CD4-positive, alpha-beta T cell treated with Interferon alpha-2 for 1 hour (primary cell): ENCODE measurements at regions not wholly inside any gene's neighbourhood (a gene's known extent, or its start where the extent isn't known, plus 50 kb on each side); places are given as distances from the start of the nearest gene placed in this dataset.

Source experiments
- DNase-seq, 2 donors: peaks; one replicate each; pipeline ENCODE4 v3.0.0-alpha.2; 2020 to 2022

DNA sequence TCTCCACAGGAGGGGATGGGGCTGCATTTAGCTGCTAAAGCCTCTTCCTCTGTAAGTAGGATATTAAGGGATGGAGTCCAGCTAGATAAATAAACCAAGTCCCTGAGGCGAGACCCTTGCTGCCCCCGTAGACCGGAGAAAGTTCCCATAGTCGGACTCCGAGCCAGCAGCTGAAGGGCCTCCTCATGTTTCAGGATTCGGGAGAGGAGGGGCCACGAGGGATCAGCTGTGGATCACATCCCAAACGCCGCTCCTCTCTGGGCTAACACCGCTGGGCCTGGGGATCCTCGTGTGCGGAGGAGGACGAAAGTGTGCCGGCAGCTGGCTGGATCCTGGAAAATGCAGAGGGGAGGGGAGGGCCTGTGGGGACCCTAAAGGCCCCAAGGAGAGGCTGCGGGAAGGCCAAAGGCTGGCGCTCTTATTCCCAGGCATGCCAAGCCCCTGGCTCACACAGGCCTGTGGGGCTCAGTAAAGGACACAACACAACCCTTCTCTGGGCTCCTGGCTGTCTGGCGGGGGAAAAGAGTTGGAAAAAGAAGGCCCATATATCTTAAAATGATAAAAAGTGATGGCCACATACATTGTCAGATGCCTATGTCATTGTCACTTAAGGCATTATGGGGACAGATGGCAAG lies 82.5 kb upstream of the TMEM72 start:
- DNase-seq = no peak

DNA sequence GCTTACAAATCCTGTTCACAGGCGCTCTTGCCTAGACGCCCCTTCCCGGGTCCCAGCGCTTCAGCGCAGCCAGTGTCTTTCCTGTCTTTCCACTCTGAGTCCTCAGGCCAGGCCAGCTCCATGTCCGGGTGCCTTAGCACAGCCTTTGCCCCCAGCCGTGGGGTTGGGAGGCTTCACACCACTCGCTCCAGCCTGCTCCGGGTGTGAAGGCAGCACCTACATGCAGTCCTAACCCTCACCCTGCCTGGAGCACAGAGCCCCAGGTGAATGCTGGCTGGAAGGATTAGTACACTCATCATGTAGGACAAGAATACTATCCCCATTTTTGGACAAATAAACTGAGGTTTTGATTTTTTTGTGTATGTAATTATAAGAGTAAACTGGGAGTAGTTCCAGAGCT lies 81.7 kb upstream of the TMEM72 start:
- no peak for DNase-seq

DNA sequence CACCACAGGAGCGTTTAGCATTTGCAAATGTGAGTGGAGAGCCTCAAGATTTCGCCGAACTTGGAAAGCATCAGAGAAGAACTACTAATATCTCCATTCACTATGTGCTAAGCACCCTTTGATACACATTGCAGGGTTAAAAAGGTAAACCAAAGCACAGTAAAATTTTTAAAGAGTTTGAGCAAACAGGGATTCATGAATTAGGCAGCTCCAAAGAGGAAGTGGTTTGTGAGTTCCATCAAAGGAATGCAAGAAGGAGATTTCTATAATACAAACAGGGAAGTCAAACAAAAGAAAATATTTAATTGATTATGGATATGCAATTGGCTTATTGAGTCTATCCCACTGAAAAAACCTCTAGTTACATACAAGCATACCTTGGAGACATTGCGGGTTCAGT lies 81.1 kb upstream of the TMEM72 start:
- DNase-seq = no peak

DNA sequence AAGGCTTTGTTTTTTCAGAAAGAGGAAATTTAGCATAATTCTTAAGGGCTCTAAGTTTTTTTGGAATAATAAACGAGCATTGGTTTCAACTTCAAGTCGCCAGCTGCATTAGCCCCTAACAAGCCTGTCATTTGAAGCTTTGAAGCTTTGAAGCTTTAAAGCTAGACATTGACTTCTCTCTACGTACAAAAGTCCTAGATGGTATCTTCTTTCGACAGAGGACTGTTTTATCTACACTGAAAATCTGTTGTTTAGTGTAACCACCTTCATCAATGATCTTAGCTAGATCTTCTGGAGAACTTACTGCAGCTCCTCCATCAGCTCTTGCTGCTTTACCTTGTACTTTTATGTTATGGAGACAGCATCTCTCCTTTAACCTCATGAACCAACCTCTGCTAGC lies 79.6 kb upstream of the TMEM72 start:
- no peak for DNase-seq

DNA sequence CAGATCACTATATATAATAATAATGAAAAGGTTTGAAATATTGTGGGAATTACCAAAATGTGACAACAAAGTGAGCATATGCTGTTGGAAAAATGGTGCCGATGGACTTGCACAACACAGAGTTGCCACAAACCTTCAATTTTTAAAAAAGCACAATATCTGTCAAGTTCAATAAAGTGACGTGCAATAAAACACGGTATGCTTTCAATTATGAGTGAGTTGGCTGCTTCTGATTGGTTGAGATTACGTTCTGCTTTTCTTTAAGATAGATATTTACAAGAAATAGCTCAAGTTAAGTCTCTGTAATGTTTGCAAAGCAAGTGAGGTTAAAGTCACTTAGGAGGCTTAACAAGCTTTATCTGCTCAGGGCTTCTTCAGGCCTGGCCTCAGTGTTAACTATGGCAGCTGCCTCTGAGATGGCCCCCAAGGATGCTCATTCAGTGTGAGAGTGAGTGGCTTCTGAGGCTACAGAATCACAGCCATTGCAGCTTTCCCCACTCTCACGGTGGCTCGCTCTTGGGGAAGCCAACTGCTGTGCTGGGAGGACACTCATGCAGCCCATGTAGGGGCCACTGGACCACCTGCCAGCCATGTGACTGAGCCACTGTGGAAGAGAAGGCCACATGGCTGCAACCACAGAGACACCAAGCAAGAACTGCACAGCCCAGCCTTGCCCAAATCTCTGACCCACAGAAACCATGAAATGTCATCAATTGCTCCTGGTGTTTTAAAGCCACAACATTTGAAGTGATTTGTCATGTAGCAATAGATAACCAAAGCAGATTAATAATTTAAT lies 78.3 kb upstream of the TMEM72 start:
- DNase-seq = no peak

DNA sequence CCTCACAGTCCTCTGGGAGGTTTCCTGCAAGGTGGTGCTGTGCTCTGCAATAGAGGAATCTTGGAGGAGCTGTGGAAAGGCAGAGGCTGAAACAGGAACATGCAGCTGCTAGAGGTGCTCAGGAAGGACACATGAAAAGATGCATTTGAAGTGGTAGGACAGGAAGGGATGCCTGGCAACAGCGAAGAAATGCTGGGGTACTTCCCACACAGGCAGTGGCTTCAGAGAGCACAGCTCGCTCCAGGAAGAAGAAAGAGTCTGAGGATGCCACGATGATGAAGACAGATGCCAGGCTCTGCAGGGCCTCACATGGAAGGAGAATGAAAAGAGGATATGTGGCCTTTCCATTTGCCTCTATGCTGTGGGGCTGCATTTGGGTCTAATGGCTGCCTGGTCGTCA lies 77.0 kb upstream of the TMEM72 start:
- DNase-seq = no peak

DNA sequence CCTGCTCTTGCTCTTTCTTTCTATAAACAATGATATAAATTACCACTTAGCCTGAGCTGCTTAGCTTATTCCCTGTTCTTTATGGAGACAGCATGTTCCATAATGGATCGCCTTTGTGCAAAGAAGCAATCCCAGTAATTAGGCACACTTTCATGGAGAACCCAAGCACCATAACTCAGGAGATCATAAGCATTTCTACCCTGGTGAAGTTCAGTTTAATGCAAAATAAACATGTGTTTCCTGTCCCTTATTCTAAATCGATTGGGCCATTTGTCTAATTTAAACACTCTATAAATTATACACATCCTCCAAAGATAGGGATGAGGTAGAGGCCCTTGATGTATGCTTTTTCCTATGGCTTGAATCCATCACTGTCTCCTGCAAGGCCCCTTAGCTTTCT lies 75.8 kb upstream of the TMEM72 start:
- no peak for DNase-seq

DNA sequence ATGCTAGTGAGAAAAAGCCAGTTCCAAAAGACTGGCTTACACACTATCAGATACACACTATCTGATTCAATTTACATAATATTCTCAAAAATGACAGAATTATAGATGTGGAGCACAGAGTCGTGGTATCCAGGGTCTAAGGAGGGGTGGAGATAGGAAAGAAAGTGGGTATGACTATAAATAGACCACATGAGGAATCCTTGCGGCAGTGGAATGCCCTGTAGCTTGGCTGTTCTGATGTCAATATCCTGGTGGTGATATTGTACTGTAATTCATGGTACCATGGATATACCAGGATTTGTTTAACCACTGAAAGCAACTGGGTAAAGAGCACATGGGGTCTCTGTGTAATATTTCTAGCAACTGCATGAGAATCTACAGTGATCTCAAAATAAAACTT lies 67.7 kb upstream of the TMEM72 start:
- no peak for DNase-seq

DNA sequence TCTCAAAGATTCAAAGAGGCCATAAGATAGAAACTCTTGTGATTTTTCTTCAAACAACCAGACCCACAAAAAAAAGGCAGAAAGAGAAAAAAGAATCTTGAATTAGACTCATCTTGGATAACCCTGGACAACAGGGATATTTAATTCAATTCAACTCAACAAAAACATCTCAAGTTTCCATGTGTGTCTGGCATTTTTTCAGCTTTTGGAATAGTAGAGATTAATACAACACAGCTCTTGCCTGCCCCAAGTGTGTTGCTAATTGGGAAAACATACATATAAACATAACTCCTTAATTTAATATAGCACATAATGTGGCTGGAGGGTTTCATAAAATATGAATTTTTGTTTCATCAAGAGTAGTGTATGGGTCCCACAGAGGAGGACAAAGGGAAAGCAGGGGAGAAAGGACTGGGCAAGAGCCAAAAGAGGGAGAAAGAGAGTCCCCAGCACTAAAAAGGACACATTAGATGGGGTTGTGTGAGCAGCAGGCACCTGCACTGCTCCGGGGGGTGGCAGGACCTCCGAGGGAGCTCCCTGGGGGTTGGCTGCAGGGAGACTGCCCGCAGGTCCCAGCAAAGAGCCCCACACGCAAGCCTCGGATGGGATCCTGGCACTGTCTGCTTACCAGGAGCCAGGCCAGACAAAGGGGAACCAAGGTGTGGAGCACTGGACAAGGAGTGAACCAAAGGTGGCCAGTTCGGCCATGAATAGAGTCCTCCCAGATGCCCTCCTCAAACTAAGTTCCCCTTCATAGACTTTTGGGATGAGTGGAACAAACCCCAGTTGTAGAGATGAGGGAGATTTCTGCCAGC lies 65.6 kb upstream of the TMEM72 start:
- DNase-seq = no peak

DNA sequence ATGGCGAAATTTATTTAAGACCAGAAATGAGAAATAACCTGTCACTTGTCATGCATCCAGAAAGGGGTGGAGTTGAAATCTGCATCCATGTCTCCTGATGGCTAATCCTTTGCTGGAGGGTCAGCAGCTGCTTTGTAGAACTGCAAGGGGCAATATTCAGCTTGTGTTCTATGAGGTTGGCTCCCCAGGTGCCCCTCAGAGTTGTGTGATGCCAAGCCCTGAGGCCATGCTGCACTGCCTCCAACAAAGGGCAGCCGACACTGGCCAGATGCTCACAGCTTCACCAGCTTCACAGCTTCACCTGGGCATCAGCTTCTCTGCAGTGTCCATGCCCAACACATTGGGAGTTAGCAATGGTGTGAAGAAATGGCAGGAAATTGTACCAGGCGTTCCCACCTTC lies 64.0 kb upstream of the TMEM72 start:
- DNase-seq = no peak

DNA sequence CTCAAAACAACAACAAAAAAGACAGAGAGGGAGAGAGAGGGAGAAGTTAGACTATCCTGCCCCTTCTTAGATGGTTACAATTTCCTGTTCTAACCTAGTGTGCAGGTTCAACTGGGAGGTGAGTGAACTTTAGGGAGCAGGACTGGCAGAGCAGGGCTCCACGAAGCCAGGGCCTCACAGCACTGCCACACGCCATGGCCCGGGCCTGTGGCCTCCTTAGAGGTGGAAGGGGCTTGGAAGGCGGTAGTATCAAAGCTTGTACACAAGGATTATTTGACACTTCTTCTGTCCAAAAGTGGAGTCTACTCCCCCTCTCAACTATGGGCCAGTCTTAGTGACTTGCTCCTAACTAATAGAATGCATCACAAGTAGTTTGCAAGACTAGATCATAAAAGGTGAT lies 62.9 kb upstream of the TMEM72 start:
- DNase-seq = no peak

DNA sequence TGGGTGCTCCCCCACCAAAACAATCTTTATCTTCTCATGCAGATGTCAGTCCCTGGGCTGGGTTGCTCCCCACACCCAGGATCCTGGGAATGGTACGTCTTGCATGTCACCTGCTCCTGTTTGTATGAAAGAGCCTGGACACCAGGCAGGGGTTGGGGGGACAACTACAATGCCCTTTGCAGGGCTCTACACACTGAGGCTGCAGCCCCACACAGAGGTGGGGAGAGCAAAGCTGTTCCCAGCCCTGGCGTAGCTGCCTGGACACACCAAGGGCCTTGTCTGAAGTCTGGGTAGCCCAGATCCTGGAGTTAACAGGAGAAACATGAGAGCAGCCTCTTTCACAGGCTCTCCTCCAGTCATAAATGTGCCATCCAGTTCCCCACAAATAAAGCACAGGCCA lies 61.2 kb upstream of the TMEM72 start:
- DNase-seq = no peak

DNA sequence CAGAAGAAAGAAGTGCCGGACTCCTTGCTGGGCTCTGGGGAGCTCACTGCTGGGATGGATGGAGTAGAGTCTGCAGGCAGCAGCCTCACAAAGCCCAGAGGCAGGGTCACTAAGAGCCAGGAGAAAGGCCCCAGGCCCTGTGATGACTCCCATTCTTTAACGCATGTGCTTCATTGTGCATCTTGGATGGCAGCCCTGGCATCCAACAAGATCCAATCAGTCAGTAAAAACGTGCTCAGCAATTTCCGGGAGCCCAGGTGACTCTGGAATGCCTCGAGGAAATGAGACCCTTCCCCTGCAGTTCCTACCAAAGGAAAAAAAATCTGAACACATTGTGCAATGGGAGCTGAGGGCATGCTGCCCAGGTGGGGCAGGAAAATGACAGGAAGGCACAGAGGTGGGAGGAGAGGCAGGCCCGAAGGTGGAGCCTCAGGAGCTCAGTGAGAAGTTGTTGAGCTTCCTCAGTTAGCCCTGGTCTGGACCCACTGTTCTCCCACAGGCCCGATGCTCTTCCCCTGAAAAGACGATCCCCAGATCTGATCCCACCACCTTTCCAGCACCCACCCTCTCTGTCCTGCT lies 60.7 kb upstream of the TMEM72 start:
- no peak for DNase-seq

DNA sequence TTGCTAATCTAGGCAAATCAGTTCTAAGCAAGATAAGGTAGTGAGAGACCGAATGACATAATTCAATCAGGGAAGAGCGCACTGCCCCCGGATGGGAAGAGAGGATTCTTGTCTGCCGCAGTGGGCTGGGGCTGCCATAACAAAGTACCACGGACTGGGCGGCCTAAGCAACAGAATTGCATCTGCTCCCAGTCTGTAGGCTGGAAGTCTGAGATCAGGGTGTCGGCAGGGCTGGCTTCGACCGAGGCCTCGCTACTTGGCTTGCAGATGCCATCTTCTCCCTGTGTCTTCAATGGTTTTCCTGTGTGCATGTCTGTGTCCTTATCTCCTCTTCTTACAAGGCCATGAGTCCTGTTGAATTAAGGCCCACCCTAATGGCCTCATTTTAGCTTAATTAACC lies 59.7 kb upstream of the TMEM72 start:
- DNase-seq = no peak

DNA sequence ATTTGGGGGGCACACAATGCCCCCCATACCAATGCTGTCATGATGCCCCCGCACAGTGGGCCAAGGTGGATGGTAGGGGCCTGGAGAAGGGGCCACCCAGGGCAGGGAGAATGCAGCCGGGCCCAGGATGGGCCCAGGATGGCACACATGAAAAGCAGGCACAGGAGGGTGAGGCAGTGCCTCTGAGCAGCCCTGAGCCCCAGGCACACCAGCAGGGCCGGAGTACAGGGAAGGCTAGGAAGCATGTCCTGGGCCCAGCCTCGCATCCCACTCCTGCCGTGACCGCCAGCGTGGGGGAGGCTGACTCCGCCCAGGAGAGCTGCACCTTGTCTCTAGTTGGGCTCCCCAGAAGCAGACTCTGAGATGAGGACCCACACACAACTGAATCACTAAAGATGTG lies 59.3 kb upstream of the TMEM72 start:
- no peak for DNase-seq

DNA sequence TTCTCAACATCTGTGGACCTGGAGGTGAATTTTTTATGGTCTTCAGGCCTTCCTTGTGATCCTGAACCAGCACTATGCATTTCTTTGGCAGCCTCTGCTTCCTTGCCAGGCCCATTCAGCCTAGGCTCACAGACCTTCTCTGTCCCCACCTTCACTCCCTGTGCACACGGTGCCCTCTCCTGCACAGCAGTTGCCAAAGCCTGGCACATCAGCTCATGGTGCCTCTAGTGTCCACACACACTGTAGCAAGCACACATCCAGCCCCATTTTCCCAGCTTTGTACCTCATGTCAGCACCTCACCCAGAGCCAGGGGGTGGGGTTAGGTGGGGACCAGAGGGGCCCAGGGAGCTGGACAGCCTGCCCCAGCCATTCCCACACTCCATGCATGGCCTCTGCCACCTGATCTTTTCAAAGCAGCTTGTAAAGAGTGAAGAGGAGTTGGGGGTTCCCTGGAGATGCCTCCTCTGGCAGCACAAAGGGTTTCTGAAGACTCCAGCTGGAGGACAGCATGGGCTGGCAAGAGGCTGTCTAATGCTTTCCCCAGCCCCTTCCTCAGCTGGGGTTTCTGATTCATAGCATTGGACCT lies 57.9 kb upstream of the TMEM72 start:
- DNase-seq = no peak

DNA sequence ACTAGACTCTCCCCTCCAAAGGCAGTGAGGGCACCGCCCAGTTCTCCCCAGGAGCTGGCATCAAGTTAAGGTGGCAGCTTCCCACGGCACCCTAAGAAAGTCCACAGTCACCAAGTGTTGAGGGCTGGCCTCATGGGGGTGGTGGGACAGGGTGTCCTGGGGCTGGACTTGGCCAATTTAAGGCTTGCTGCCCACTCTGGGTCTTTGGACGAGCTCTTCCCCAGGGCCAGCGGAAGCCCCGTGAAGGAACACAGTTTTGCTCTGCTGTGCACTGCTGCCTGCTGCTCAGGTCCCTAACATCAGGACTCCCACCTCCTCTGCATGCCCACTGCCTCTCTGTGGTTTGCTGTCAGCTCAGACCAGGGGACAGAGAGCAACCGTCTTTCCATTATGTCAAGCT lies 57.3 kb upstream of the TMEM72 start:
- DNase-seq = no peak

DNA sequence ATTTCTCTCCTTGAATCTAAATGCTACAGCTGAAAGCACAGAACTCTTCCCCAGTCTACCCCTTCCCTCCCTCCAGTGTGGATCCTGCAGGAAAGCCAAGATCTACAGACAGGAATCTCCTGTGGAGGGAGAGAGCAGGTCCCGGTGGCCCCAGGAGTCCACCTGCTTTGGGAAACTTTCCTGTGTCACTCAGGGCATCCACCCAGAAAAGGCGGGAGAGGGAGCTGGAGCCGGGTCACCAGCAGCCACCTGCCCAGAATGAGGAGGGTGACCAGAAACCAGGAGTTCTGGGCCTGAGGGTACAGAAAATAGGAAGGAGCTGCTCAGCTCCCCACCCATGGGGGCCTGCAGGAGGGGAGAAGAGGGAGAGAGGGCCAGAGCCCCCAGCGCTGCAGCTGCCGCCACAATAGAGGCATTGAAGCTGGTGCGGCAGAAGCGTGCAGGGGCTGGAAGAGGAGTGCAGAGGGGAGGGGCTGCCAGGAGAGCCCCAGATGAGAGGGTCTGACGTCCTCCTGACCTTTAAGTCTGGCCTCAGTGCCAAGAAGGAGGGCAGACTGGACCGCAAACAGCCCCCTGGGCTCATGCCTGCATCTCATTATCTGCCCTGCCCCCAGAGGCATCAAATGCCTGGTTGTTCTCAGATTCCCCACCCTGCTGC lies 56.3 kb upstream of the TMEM72 start:
- no peak for DNase-seq

DNA sequence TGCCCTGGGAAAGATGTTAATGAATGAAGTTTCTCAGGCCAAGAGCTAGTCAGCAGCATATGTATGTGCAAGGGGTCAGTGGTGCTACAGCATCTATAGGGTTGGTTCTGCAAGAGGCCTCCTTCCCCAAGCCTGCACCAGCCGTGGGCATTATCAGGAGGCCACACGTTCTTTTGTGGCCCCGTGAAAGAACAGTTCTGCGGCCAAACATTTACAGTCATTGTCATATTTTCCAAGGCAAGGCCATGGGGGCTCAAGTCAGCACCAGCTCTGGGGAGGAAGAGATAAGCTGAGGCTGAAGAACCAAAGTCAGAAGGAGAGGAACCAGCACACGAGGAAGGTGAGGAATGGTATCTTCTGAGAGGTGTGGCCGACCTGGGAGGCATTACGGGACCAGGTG lies 54.4 kb upstream of the TMEM72 start:
- DNase-seq = no peak

DNA sequence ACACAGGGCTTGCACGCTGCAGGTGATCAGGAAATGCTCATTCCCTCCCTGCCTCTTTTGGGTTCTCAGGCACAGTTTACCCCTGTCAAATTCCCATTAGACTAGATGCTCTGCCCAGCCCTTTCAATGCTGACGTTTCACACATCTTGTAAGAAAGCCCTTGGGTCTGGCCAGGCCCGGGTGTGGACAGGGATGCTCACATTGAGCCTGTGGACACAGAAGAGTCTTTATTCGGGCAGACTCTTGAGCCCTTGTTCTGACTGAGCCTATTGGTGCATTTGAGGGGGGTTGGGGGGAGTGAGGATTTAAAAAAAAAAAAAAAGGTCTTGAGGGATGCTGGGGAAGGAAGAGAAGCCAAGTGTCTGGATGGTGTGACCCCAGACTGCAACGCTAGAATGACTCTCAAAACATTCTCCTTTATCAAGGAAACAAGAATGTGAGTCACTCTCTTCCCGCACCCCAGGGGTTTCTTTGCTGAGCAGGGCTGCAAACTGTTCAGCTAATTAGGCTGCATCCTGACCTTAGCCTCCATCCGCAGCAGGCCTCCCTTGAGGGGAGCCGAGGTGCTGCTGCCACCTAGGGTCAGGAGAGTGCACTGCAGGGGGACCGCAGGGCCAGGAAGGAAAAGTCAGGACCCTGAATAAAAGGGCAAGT lies 53.6 kb upstream of the TMEM72 start:
- peak; percentile 21 to 49 for DNase-seq

DNA sequence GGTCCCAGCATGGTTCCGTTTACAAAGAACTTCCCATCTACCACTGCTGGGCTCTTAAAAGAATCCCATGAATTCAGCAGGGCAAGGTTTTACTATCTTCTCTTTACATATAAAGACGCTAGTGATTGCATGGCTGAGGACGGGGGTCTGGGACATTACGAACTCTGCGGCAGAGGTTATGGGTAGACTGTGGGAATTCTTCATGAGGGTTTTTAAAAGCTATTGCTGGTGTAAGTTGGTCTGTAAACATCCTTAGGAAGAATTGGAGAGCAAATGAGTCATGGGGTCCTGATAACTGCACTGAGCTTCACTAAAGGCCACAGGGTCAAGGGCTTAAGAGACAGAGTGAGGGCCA lies 53.1 kb upstream of the TMEM72 start:
- DNase-seq = no peak

DNA sequence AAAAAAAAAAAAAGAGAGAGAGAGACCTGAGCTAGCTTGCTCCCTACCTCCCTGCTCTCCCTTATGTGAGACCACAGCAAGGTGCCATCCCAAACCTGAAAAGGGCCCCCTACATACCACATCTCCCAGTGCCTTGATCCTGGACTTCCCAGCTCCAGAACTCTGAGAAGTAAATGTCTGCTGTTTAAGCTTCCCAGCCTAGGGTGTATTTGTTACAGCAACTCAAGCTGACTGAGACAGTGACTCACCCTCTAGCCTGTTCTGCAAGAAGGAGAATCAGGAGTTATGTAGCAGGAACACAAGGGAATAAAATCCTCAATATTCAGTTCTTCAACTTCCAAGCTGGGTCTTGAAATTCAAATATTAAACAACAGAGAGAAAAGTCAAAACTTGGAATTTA lies 52.1 kb upstream of the TMEM72 start:
- DNase-seq = no peak
